ENCODE measurements at regions not wholly inside any gene's neighbourhood (a gene's known extent, or its start where the extent isn't known, plus 50 kb on each side); places are given as distances from the start of the nearest gene placed in this dataset.
A peak's percentile ranks its signal among the peaks of the same experiment; 100 is the strongest.

GRCh38 chr4:3361896-3362295, 69.1 kb downstream of the RGS12 start:
- H4K8ac ChIP-seq (ENCODE audit: low read depth, low read length), result no peak overlapping the region
- no CpG with 5 or more reads among the region's 12 CpGs for WGBS (ENCODE audit: extremely low coverage, insufficient coverage, low lambda C conversion rate)
- no peak overlapping the region for H3K27ac ChIP-seq (ENCODE audit: low read depth, low read length)
- no peak overlapping the region for H3K9ac ChIP-seq (ENCODE audit: low read length)
- no peaks in the 10 kb centered on the region for H3K4me1 ChIP-seq (ENCODE audit: control insufficient read depth, low read depth, low read length)
- DNase-seq, result no peak
- no peak overlapping the region for H3K23ac ChIP-seq (ENCODE audit: low read length)
- no peak overlapping the region for H3K56ac ChIP-seq (ENCODE audit: low read length)
- no peak overlapping the region for H2BK120ac ChIP-seq (ENCODE audit: low read depth, low read length)
- no peak overlapping the region for H3K18ac ChIP-seq (ENCODE audit: low read length)
- H2BK15ac ChIP-seq (replicated peaks; ENCODE audit: low read depth), result no peak overlapping the region
- no peak overlapping the region for H3K4me3 ChIP-seq (ENCODE audit: low read length)
- H3K36me3 ChIP-seq (ENCODE audit: control insufficient read depth, insufficient read depth, low read length), result no peaks in the 10 kb centered on the region
- H4K5ac ChIP-seq (ENCODE audit: low read length), result no peak overlapping the region
- H2AK5ac ChIP-seq (ENCODE audit: low read length), result no peak overlapping the region
- H2BK5ac ChIP-seq (ENCODE audit: low read length), result no peak overlapping the region
- H3K27me3 ChIP-seq (ENCODE audit: insufficient read depth, low read length, poor library complexity), result no peaks in the 10 kb centered on the region
- H3K4me2 ChIP-seq (ENCODE audit: low read length), result no peak overlapping the region
- no peak overlapping the region for H3K4ac ChIP-seq (ENCODE audit: low read depth, low read length)
- H3K79me2 ChIP-seq (ENCODE audit: control insufficient read depth, insufficient read depth, low read length), result peaks cover 2% of the 10 kb centered on the region
- peaks cover 3% of the 10 kb centered on the region for H3K79me1 ChIP-seq (ENCODE audit: low read length)

- Histone ChIP-seq H2BK15ac (replicated peaks; ENCODE audit: low read depth) (no peak overlapping the region), H3K4me3 (ENCODE audit: low read length) (no peak overlapping the region), H4K8ac (ENCODE audit: low read depth, low read length) (no peak overlapping the region), H3K27ac (ENCODE audit: low read depth, low read length) (no peak overlapping the region), H4K5ac (ENCODE audit: low read length) (no peak overlapping the region), H3K4me2 (ENCODE audit: low read length) (no peak overlapping the region), H3K56ac (ENCODE audit: low read length) (no peak overlapping the region), H2AK5ac (ENCODE audit: low read length) (no peak overlapping the region), H3K4me1 (ENCODE audit: control insufficient read depth, low read depth, low read length) (no peaks in the 10 kb centered on the region), H3K27me3 (ENCODE audit: insufficient read depth, low read length, poor library complexity) (no peaks in the 10 kb centered on the region), H3K36me3 (ENCODE audit: control insufficient read depth, insufficient read depth, low read length) (no peaks in the 10 kb centered on the region), H3K79me1 (ENCODE audit: low read length) (peaks cover 3% of the 10 kb centered on the region), H2BK5ac (ENCODE audit: low read length) (no peak overlapping the region), H2BK120ac (ENCODE audit: low read depth, low read length) (no peak overlapping the region), H3K23ac (ENCODE audit: low read length) (no peak overlapping the region), H3K9ac (ENCODE audit: low read length) (no peak overlapping the region), H3K18ac (ENCODE audit: low read length) (no peak overlapping the region), H3K79me2 (ENCODE audit: control insufficient read depth, insufficient read depth, low read length) (peaks cover 2% of the 10 kb centered on the region), H3K4ac (ENCODE audit: low read depth, low read length) (no peak overlapping the region)
- WGBS (ENCODE audit: extremely low coverage, insufficient coverage, low lambda C conversion rate), result 100% methylated on average over 12 of the region's 19 CpGs
- DNase-seq, result no peak
These were observed 69.8 kb downstream of the RGS12 start for GRCh38 chr4:3362431-3363287.

- Histone ChIP-seq H3K4me3 (ENCODE audit: low read length) (no peak overlapping the region), H3K36me3 (ENCODE audit: control insufficient read depth, insufficient read depth, low read length) (no peaks in the 10 kb centered on the region), H3K56ac (ENCODE audit: low read length) (no peak overlapping the region), H3K79me2 (ENCODE audit: control insufficient read depth, insufficient read depth, low read length) (peaks cover 2% of the 10 kb centered on the region), H2BK120ac (ENCODE audit: low read depth, low read length) (no peak overlapping the region), H3K4me1 (ENCODE audit: control insufficient read depth, low read depth, low read length) (no peaks in the 10 kb centered on the region), H3K79me1 (ENCODE audit: low read length) (peaks cover 3% of the 10 kb centered on the region), H2BK5ac (ENCODE audit: low read length) (no peak overlapping the region), H3K4ac (ENCODE audit: low read depth, low read length) (no peak overlapping the region), H3K27ac (ENCODE audit: low read depth, low read length) (no peak overlapping the region), H3K27me3 (ENCODE audit: insufficient read depth, low read length, poor library complexity) (no peaks in the 10 kb centered on the region), H3K4me2 (ENCODE audit: low read length) (no peak overlapping the region), H3K9ac (ENCODE audit: low read length) (no peak overlapping the region), H2BK15ac (replicated peaks; ENCODE audit: low read depth) (no peak overlapping the region), H4K8ac (ENCODE audit: low read depth, low read length) (no peak overlapping the region), H2AK5ac (ENCODE audit: low read length) (no peak overlapping the region), H3K18ac (ENCODE audit: low read length) (no peak overlapping the region), H4K5ac (ENCODE audit: low read length) (no peak overlapping the region), H3K23ac (ENCODE audit: low read length) (peak overlapping the region; percentile 2)
- no CpG with 5 or more reads among the region's 30 CpGs for WGBS (ENCODE audit: extremely low coverage, insufficient coverage, low lambda C conversion rate)
- DNase-seq, result no peak
These were observed 70.8 kb downstream of the RGS12 start for GRCh38 chr4:3363411-3364141.

GRCh38 chr4:3364199-3364598, 71.4 kb downstream of the RGS12 start:
- no peak overlapping the region for H2BK15ac ChIP-seq (replicated peaks; ENCODE audit: low read depth)
- DNase-seq, result no peak
- no peak overlapping the region for H4K8ac ChIP-seq (ENCODE audit: low read depth, low read length)
- H2AK5ac ChIP-seq (ENCODE audit: low read length), result no peak overlapping the region
- no peak overlapping the region for H3K56ac ChIP-seq (ENCODE audit: low read length)
- H2BK120ac ChIP-seq (ENCODE audit: low read depth, low read length), result no peak overlapping the region
- H3K4me3 ChIP-seq (ENCODE audit: low read length), result no peak overlapping the region
- H3K9ac ChIP-seq (ENCODE audit: low read length), result no peak overlapping the region
- peaks cover 1% of the 10 kb centered on the region for H3K4me1 ChIP-seq (ENCODE audit: control insufficient read depth, low read depth, low read length)
- H3K23ac ChIP-seq (ENCODE audit: low read length), result no peak overlapping the region
- H3K4me2 ChIP-seq (ENCODE audit: low read length), result no peak overlapping the region
- peaks cover 2% of the 10 kb centered on the region for H3K79me2 ChIP-seq (ENCODE audit: control insufficient read depth, insufficient read depth, low read length)
- no CpG with 5 or more reads among the region's 17 CpGs for WGBS (ENCODE audit: extremely low coverage, insufficient coverage, low lambda C conversion rate)
- no peaks in the 10 kb centered on the region for H3K27me3 ChIP-seq (ENCODE audit: insufficient read depth, low read length, poor library complexity)
- peaks cover 3% of the 10 kb centered on the region for H3K79me1 ChIP-seq (ENCODE audit: low read length)
- H3K36me3 ChIP-seq (ENCODE audit: control insufficient read depth, insufficient read depth, low read length), result no peaks in the 10 kb centered on the region
- H3K4ac ChIP-seq (ENCODE audit: low read depth, low read length), result no peak overlapping the region
- H3K18ac ChIP-seq (ENCODE audit: low read length), result no peak overlapping the region
- no peak overlapping the region for H4K5ac ChIP-seq (ENCODE audit: low read length)
- H3K27ac ChIP-seq (ENCODE audit: low read depth, low read length), result no peak overlapping the region
- H2BK5ac ChIP-seq (ENCODE audit: low read length), result no peak overlapping the region

GRCh38 chr4:3364634-3365314, 72.0 kb downstream of the RGS12 start:
- Histone ChIP-seq H2BK15ac (replicated peaks; ENCODE audit: low read depth) (no peak overlapping the region), H3K4me1 (ENCODE audit: control insufficient read depth, low read depth, low read length) (peaks cover 6% of the 10 kb centered on the region), H2BK120ac (ENCODE audit: low read depth, low read length) (no peak overlapping the region), H4K8ac (ENCODE audit: low read depth, low read length) (no peak overlapping the region), H3K56ac (ENCODE audit: low read length) (no peak overlapping the region), H2BK5ac (ENCODE audit: low read length) (no peak overlapping the region), H3K79me1 (ENCODE audit: low read length) (peaks cover 3% of the 10 kb centered on the region), H3K9ac (ENCODE audit: low read length) (no peak overlapping the region), H3K4me2 (ENCODE audit: low read length) (no peak overlapping the region), H4K5ac (ENCODE audit: low read length) (no peak overlapping the region), H3K18ac (ENCODE audit: low read length) (no peak overlapping the region), H2AK5ac (ENCODE audit: low read length) (no peak overlapping the region), H3K27ac (ENCODE audit: low read depth, low read length) (no peak overlapping the region), H3K79me2 (ENCODE audit: control insufficient read depth, insufficient read depth, low read length) (peaks cover 2% of the 10 kb centered on the region), H3K4me3 (ENCODE audit: low read length) (no peak overlapping the region), H3K36me3 (ENCODE audit: control insufficient read depth, insufficient read depth, low read length) (no peaks in the 10 kb centered on the region), H3K4ac (ENCODE audit: low read depth, low read length) (no peak overlapping the region), H3K23ac (ENCODE audit: low read length) (no peak overlapping the region), H3K27me3 (ENCODE audit: insufficient read depth, low read length, poor library complexity) (no peaks in the 10 kb centered on the region)
- DNase-seq, result no peak
- no CpG with 5 or more reads among the region's 18 CpGs for WGBS (ENCODE audit: extremely low coverage, insufficient coverage, low lambda C conversion rate)
